GM21737 (cell line): ENCODE measurements at regions not wholly inside any gene's neighbourhood (a gene's known extent, or its start where the extent isn't known, plus 50 kb on each side); places are given as distances from the start of the nearest gene placed in this dataset.
"Not testable (repeated sequence)": the region's sequence is repeated elsewhere in the genome, so short reads cannot be mapped to it uniquely, and the experiment has no call there.

ENCODE experiments used
- ATAC-seq: cut with Tn5 transposase; IDR thresholded peaks from one replicate; pipeline ENCODE4 v1.9.1; 2021; ENCODE audit warnings: mild to moderate bottlenecking, moderate library complexity; ENCODE audit not compliant: unreplicated experiment

GRCh38 chr2:111355823-111356511 is 235.3 kb downstream of the BCL2L11 start:
- not testable (repeated sequence) for ATAC-seq

- not testable (repeated sequence) for ATAC-seq
Measured at GRCh38 chr2:111356512-111357031, 235.9 kb downstream of the BCL2L11 start.

GRCh38 chr2:111365986-111366640 is 245.4 kb downstream of the BCL2L11 start:
- ATAC-seq = not testable (repeated sequence)

- ATAC-seq = not testable (repeated sequence)
Measured at GRCh38 chr2:111366641-111367029, 245.9 kb downstream of the BCL2L11 start.

- not testable (repeated sequence) for ATAC-seq
Measured at GRCh38 chr2:111367080-111367479, 246.4 kb downstream of the BCL2L11 start.

- not testable (repeated sequence) for ATAC-seq
Measured at GRCh38 chr2:111367871-111368270, 247.2 kb downstream of the BCL2L11 start.

GRCh38 chr2:111368288-111368687 is 247.6 kb downstream of the BCL2L11 start:
- not testable (repeated sequence) for ATAC-seq

GRCh38 chr2:111373060-111373459 is 252.3 kb downstream of the BCL2L11 start:
- ATAC-seq = not testable (repeated sequence)

- not testable (repeated sequence) for ATAC-seq
Measured at GRCh38 chr2:111373989-111374388, 253.3 kb downstream of the BCL2L11 start.

- not testable (repeated sequence) for ATAC-seq
Measured at GRCh38 chr2:111374734-111375133, 254.0 kb downstream of the BCL2L11 start.

GRCh38 chr2:111375320-111375883 is 254.7 kb downstream of the BCL2L11 start:
- ATAC-seq = not testable (repeated sequence)

GRCh38 chr2:111376272-111376970 is 255.7 kb downstream of the BCL2L11 start:
- ATAC-seq = not testable (repeated sequence)

GRCh38 chr2:111376971-111377352 is 256.2 kb downstream of the BCL2L11 start:
- not testable (repeated sequence) for ATAC-seq

GRCh38 chr2:111377386-111377959 is 256.8 kb downstream of the BCL2L11 start:
- ATAC-seq = not testable (repeated sequence)

GRCh38 chr2:111378348-111378747 is 257.6 kb downstream of the BCL2L11 start:
- not testable (repeated sequence) for ATAC-seq

GRCh38 chr2:111380733-111381439 is 260.2 kb downstream of the BCL2L11 start:
- ATAC-seq = not testable (repeated sequence)

GRCh38 chr2:111381530-111382306 is 261.0 kb downstream of the BCL2L11 start:
- not testable (repeated sequence) for ATAC-seq

- not testable (repeated sequence) for ATAC-seq
Measured at GRCh38 chr2:111382507-111382906, 261.8 kb downstream of the BCL2L11 start.

- ATAC-seq = not testable (repeated sequence)
Measured at GRCh38 chr2:111383311-111383710, 262.6 kb downstream of the BCL2L11 start.
